ENCODE measurements at regions not wholly inside any gene's neighbourhood (a gene's known extent, or its start where the extent isn't known, plus 50 kb on each side); places are given as distances from the start of the nearest gene placed in this dataset.

DNA sequence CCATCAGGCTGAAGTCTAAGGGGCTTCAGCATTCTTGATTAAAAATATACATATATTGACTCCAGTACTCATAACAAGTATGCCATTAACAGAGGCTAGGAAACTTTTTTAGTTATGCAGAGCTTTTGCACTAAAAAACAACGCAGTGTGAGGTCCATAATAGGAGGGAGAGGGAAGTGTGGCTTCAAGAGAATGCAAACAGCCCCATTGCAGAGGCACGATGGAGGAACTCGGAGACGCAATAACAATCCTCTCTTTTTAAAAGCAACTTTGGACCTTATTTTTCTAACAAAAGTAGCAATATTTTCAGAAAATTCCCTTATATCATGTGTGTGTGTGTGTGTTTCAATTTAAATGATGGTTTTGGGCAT, 150.0 kb upstream of the PTCH1 start:
- no peak overlapping the region for H3K4me2 ChIP-seq

DNA sequence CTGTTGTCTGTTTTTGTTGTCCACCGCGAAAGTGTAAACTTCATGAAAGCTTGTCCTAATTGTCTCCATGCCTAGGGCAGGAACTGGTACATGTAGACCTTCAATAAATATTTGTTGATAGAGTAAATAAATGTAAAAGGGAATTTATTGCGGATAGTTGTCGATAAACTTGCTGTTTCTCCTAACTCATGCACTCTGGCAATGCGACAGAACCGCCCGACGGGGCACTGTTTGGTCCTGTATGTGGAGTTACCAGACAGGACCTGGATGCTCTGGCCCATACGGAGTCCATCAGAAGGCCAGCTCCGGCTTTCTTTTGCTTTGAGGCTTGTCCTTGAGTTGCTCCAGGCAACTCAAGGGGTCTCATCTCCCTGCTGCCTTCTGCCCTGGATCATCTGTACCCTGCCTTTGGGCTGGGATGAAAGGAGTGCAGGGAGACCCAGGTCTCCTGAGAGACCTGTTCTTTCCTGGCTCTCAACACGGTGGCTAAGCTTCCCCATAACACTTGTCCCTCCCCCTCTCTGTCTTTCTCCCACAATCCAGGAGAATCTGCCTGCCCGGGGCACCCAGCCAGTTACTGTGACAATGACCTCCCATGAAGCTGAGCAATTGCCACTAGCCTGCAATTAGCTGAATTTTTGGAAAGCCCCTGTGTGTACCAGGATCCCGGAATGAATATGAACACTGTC, 149.5 kb upstream of the PTCH1 start:
- no peak for TF ChIP-seq Cebpa-rat (IDR thresholded peaks at IDR 0.05)
- no peak overlapping the region for H3K9ac ChIP-seq
- no peak overlapping the region for H3K4me3 ChIP-seq
- H4K20me1 ChIP-seq: no peaks in the 10 kb centered on the region
- no peaks in the 10 kb centered on the region for H3K36me3 ChIP-seq
- H3K27ac ChIP-seq: no peak overlapping the region
- H3K9me3 ChIP-seq: no peaks in the 10 kb centered on the region
- no peaks in the 10 kb centered on the region for H3K4me1 ChIP-seq
- H3K4me2 ChIP-seq: no peak overlapping the region
- no peaks in the 10 kb centered on the region for H3K27me3 ChIP-seq

More for the DNA sequence above, 150.0 kb upstream of the PTCH1 start:
- no peak overlapping the region for H3K4me3 ChIP-seq
- no peaks in the 10 kb centered on the region for H3K27me3 ChIP-seq
- H3K27ac ChIP-seq: no peak overlapping the region
- TF ChIP-seq Cebpa-rat (IDR thresholded peaks at IDR 0.05): no peak
- no peaks in the 10 kb centered on the region for H3K36me3 ChIP-seq
- no peak overlapping the region for H3K9ac ChIP-seq
- H4K20me1 ChIP-seq: no peaks in the 10 kb centered on the region
- H3K9me3 ChIP-seq: no peaks in the 10 kb centered on the region
- H3K4me1 ChIP-seq: no peaks in the 10 kb centered on the region

DNA sequence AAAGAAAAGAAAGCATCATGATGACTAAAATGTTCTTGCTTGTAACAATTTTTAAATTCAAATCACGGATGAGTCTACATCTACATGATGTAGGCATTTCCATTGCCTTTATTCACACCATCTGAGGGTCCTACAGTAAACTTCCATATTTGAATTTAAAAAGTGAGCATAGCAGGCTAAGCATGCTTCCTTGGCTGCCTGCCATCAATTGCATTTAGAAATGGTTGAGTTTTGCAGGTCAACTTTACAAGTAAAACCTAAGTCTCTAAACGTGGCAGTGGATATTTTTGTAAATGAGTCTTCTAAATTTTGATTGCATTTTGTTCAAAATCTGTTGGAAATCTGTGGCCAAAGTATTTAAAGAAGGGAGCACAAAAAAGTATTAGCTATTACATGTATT, 136.5 kb upstream of the PTCH1 start:
- Histone ChIP-seq H3K27ac (no peak overlapping the region), H3K4me1 (no peaks in the 10 kb centered on the region), H3K4me3 (no peak overlapping the region), H3K36me3 (no peaks in the 10 kb centered on the region), H3K4me2 (no peak overlapping the region), H3K27me3 (no peaks in the 10 kb centered on the region), H3K9ac (no peak overlapping the region), H4K20me1 (no peaks in the 10 kb centered on the region), H3K9me3 (no peaks in the 10 kb centered on the region)
- no peak for TF ChIP-seq Cebpa-rat (IDR thresholded peaks at IDR 0.05)

DNA sequence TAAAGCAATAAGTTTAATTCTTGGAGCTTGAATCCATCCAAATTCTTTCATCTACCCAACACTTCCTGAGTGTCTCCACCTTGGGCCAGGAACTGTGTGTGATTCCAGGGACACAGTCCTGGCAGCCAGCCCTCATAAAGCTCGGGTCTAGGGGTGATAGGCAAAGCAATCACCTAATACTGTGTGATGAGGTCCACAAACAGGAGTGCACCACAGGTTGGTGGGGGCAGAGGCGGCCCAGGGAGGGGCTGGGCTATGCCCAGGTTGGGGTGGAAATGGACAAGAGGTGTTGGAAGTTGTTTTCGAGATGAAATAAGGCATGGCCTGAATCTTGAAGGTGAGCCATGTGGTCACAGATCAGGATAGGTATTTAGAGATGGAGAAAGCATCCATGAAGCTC, 133.9 kb upstream of the PTCH1 start:
- no peak overlapping the region for H3K9ac ChIP-seq
- no peak for TF ChIP-seq Cebpa-rat (IDR thresholded peaks at IDR 0.05)
- no peaks in the 10 kb centered on the region for H3K27me3 ChIP-seq
- H3K4me2 ChIP-seq: no peak overlapping the region
- H3K4me1 ChIP-seq: no peaks in the 10 kb centered on the region
- H3K9me3 ChIP-seq: no peaks in the 10 kb centered on the region
- H3K27ac ChIP-seq: no peak overlapping the region
- H3K4me3 ChIP-seq: no peak overlapping the region
- no peaks in the 10 kb centered on the region for H4K20me1 ChIP-seq
- H3K36me3 ChIP-seq: no peaks in the 10 kb centered on the region

DNA sequence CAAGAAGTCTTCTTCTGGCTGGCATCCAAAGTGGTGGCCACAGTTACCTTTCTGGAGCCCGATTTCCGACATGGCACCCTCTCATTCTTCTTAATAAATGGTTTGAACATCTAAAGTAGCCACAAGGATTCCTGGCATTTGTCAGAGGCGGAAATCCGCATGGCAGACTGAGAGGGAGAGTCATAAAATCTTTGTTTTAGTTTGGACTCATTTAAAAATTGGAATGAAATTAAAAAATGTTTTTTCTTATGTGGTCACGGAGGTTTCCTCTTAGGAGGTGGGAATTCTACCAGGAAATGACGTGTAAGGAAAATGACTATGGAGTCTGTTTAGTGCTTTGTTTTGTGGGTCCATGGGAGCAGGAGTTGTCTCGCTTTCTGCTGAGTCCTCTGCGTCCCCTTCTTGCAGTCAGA, 133.0 kb upstream of the PTCH1 start:
- Histone ChIP-seq H3K4me1 (no peaks in the 10 kb centered on the region), H3K9me3 (no peaks in the 10 kb centered on the region), H3K36me3 (no peaks in the 10 kb centered on the region), H3K27ac (no peak overlapping the region), H4K20me1 (no peaks in the 10 kb centered on the region), H3K4me2 (no peak overlapping the region), H3K9ac (no peak overlapping the region), H3K4me3 (no peak overlapping the region), H3K27me3 (no peaks in the 10 kb centered on the region)
- no peak for TF ChIP-seq Cebpa-rat (IDR thresholded peaks at IDR 0.05)

DNA sequence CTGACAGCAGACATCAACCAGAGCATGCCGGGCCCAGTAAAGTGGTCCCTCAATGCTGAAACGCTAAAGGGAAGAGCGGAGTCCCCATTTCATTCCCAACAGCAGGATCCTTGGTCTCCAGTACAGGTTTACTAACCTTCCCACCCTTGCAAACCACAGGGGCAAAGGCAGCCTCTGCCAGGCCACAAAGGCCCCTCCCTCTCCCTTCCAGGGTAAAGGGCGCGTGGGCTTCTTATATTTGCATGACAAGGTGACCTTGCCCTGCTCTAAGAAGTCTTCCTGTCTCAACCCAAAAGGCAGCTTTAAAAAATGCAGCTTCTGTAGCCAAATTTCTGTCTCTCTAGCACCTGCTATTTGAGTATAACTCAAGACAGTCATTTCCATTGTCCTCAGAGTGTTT, 131.5 kb upstream of the PTCH1 start:
- H3K4me3 ChIP-seq: no peak overlapping the region
- no peaks in the 10 kb centered on the region for H3K36me3 ChIP-seq
- no peaks in the 10 kb centered on the region for H3K27me3 ChIP-seq
- H3K27ac ChIP-seq: no peak overlapping the region
- no peaks in the 10 kb centered on the region for H3K9me3 ChIP-seq
- H3K9ac ChIP-seq: no peak overlapping the region
- no peaks in the 10 kb centered on the region for H4K20me1 ChIP-seq
- H3K4me1 ChIP-seq: no peaks in the 10 kb centered on the region
- H3K4me2 ChIP-seq: no peak overlapping the region
- TF ChIP-seq Cebpa-rat (IDR thresholded peaks at IDR 0.05): no peak

DNA sequence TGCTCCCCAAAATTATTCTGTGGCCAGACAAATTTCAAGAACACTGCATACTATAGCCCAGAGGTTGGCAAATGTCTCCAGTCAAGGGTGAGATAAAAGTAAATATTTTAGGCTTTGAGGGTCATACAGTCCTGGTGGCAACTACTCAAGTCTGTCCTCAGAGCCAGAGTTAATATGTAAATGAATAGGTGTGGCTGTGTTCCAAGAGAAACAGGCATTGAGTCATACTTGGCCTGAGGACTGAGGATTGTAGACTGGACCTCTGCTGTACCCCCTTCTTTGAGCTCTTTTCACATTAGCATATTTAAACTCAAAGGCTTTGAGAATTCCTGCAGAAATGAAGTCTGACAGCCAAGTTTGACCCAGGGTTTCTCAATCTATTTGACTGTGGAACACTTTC, 129.2 kb upstream of the PTCH1 start:
- no peaks in the 10 kb centered on the region for H3K4me1 ChIP-seq
- H3K4me2 ChIP-seq: no peak overlapping the region
- H3K4me3 ChIP-seq: no peak overlapping the region
- H3K27ac ChIP-seq: no peak overlapping the region
- no peak overlapping the region for H3K9ac ChIP-seq
- H3K27me3 ChIP-seq: no peaks in the 10 kb centered on the region
- no peak for TF ChIP-seq Cebpa-rat (IDR thresholded peaks at IDR 0.05)
- no peaks in the 10 kb centered on the region for H3K36me3 ChIP-seq
- H4K20me1 ChIP-seq: no peaks in the 10 kb centered on the region
- no peaks in the 10 kb centered on the region for H3K9me3 ChIP-seq

DNA sequence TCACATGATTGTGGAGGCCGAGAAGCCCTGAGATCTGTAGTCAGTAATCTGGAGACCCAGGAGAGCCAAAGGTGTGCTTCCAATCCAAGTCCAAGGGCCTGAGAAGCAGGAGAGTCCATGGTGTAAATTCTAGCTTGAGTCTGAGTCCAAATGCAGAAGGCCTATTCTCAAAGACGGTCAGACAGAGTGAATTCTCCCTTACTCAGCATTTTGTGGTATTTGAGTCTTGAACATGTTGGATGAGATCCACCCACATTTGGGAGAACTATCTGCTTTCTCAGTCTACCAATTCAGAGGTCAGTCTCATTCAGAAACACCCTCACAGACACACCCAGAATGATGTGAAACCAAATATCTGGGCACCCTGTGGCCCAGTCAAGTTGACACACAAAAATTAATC, 128.8 kb upstream of the PTCH1 start:
- no peak overlapping the region for H3K4me2 ChIP-seq
- no peaks in the 10 kb centered on the region for H3K4me1 ChIP-seq
- no peak overlapping the region for H3K27ac ChIP-seq
- no peaks in the 10 kb centered on the region for H4K20me1 ChIP-seq
- no peaks in the 10 kb centered on the region for H3K36me3 ChIP-seq
- H3K4me3 ChIP-seq: no peak overlapping the region
- no peak overlapping the region for H3K9ac ChIP-seq
- H3K9me3 ChIP-seq: no peaks in the 10 kb centered on the region
- H3K27me3 ChIP-seq: no peaks in the 10 kb centered on the region
- no peak for TF ChIP-seq Cebpa-rat (IDR thresholded peaks at IDR 0.05)

DNA sequence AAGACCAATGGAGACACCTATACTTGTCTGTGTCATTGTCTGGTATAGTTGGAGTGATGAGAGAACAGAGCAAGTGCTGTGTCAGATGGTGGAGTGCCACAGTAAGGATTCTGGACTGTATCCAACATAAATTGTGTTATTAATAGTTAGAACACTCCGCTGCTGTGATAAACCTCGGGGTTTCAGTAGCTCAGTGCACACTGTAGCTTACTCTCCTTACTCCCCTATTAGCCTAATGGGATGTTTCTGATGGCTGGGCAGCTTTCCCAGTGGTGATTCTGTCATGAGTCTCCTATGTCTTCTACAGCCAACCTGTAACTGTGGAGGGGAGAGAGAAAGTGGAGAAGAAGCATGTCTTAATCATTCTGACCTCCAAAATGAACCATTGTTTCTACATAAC, 127.6 kb upstream of the PTCH1 start:
- H3K36me3 ChIP-seq: no peaks in the 10 kb centered on the region
- H3K4me1 ChIP-seq: no peaks in the 10 kb centered on the region
- H3K27me3 ChIP-seq: no peaks in the 10 kb centered on the region
- H3K27ac ChIP-seq: no peak overlapping the region
- no peak for TF ChIP-seq Cebpa-rat (IDR thresholded peaks at IDR 0.05)
- H3K4me2 ChIP-seq: no peak overlapping the region
- H3K4me3 ChIP-seq: no peak overlapping the region
- no peaks in the 10 kb centered on the region for H3K9me3 ChIP-seq
- no peaks in the 10 kb centered on the region for H4K20me1 ChIP-seq
- no peak overlapping the region for H3K9ac ChIP-seq

DNA sequence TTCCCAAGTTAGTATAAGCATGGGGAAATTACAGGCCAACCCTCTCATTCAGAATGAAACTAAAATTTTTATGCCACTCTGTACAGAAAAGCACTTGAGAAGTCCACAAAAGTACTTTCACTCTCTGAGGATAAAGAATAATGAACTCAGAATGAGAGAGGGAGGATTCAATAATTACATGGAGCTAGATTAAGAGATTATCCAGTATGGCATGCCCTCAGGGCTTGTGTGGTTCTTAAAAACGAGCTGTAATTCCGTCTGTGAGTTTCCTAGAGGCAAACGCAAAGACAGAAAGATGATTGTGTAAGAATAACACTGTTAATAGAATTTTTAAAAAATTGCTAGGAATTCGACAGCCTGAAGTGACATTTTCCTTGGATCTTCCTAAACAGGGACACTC, 126.8 kb upstream of the PTCH1 start:
- Histone ChIP-seq H3K36me3 (no peaks in the 10 kb centered on the region), H3K9ac (no peak overlapping the region), H3K4me1 (no peaks in the 10 kb centered on the region), H3K4me2 (no peak overlapping the region), H3K9me3 (no peaks in the 10 kb centered on the region), H4K20me1 (no peaks in the 10 kb centered on the region), H3K4me3 (no peak overlapping the region), H3K27me3 (no peaks in the 10 kb centered on the region), H3K27ac (no peak overlapping the region)
- TF ChIP-seq Cebpa-rat (IDR thresholded peaks at IDR 0.05): no peak

DNA sequence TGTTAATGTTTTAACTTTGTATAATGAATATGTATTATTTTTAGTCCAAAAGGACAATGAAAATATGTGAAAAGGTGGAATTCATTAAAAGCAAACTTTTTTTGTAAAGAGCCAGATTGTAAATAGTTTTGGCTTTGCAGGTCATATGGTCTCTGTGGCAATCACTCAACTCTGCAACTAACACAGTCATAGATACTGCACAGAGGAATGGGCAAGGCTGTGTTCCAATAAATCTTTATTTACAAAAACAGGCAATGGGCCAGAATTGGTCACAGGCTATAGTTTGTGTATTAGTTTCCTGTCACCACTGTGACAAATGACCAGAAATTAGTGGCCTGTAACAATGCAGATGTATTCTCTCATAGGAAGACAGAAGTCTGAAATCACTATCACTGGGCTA, 125.4 kb upstream of the PTCH1 start:
- Histone ChIP-seq H3K4me3 (no peak overlapping the region), H3K9me3 (peaks cover 6% of the 10 kb centered on the region; the same call in 1 of the 2 replicates), H3K36me3 (no peaks in the 10 kb centered on the region), H3K4me2 (no peak overlapping the region), H3K9ac (no peak overlapping the region), H3K27me3 (no peaks in the 10 kb centered on the region), H3K4me1 (no peaks in the 10 kb centered on the region), H4K20me1 (no peaks in the 10 kb centered on the region), H3K27ac (no peak overlapping the region)
- TF ChIP-seq Cebpa-rat (IDR thresholded peaks at IDR 0.05): no peak
